Stomach (tissue), 4 donors: ENCODE measurements at regions not wholly inside any gene's neighbourhood (a gene's known extent, or its start where the extent isn't known, plus 50 kb on each side); places are given as distances from the start of the nearest gene placed in this dataset.
"Not testable (repeated sequence)": the region's sequence is repeated elsewhere in the genome, so short reads cannot be mapped to it uniquely, and the experiment has no call there.

Source experiments
- CTCF ChIP-seq, 7 experiments: fragments of 450-650 bp in 4 of 7; fragments of 200-600 bp in 3 of 7; sonication (generic) in 3 of 7; IDR thresholded peaks; one replicate each; pipeline ENCODE4 v1.5.1; 2016 to 2019; ENCODE audit warnings: antibody characterized with exemption in 7 of 7, control low read depth in 2 of 7, mild to moderate bottlenecking in 1 of 7
- EP300 ChIP-seq: sonication (generic); formaldehyde crosslinking; IDR thresholded peaks from one replicate; pipeline ENCODE4 v1.6.1; 2017; ENCODE audit warnings: antibody characterized with exemption
- POLR2A ChIP-seq, 4 donors: fragments of 450-650 bp; IDR thresholded peaks; one replicate each; pipeline ENCODE4 v1.6.1; 2016; ENCODE audit warnings: antibody characterized with exemption in 4 of 4, control low read depth in 2 of 4, mild to moderate bottlenecking in 1 of 4, moderate library complexity in 1 of 4
- POLR2AphosphoS5 ChIP-seq, 3 donors: sonication (generic); formaldehyde crosslinking; IDR thresholded peaks; one replicate each; pipeline ENCODE4 v1.6.1; 2016; ENCODE audit warnings: antibody characterized with exemption in 3 of 3

GRCh38 chr5:135151660-135152059, 117.6 kb upstream of the PITX1 start:
- TF ChIP-seq POLR2A (IDR thresholded peaks at IDR 0.05); CTCF (IDR thresholded peaks at IDR 0.05); POLR2AphosphoS5 (IDR thresholded peaks at IDR 0.05); EP300: not testable (repeated sequence)
